T-helper 2 cell treated with Interferon-gamma antibody and Interleukin-4, amounts not matched to agents 5 μg/mL and 100 μg/mL, for 36 hours (primary cell): ENCODE measurements at regions not wholly inside any gene's neighbourhood (a gene's known extent, or its start where the extent isn't known, plus 50 kb on each side); places are given as distances from the start of the nearest gene placed in this dataset.

Source experiments
- DNase-seq: peaks from one replicate; pipeline ENCODE4 v3.0.0; 2021; ENCODE audit warnings: low spot score
- H3K27ac Mint-ChIP-seq: one replicate; pipeline ENCODE4 v1.8.0; 2021; ENCODE audit warnings: mild to moderate bottlenecking, mixed read lengths
- H3K27me3 Mint-ChIP-seq: one replicate; pipeline ENCODE4 v1.8.0; 2021; ENCODE audit warnings: low read depth, mixed read lengths
- H3K36me3 Mint-ChIP-seq: one replicate; pipeline ENCODE4 v1.8.0; 2021; ENCODE audit warnings: low read depth, mixed read lengths
- H3K4me1 Mint-ChIP-seq: one replicate; pipeline ENCODE4 v1.8.0; 2021; ENCODE audit warnings: low read depth, mixed read lengths
- H3K4me3 Mint-ChIP-seq: one replicate; pipeline ENCODE4 v1.8.0; 2022; ENCODE audit warnings: mild to moderate bottlenecking, moderate library complexity, mixed read lengths
- H3K9me3 Mint-ChIP-seq: one replicate; pipeline ENCODE4 v1.8.0; 2021; ENCODE audit warnings: mixed read lengths

DNA sequence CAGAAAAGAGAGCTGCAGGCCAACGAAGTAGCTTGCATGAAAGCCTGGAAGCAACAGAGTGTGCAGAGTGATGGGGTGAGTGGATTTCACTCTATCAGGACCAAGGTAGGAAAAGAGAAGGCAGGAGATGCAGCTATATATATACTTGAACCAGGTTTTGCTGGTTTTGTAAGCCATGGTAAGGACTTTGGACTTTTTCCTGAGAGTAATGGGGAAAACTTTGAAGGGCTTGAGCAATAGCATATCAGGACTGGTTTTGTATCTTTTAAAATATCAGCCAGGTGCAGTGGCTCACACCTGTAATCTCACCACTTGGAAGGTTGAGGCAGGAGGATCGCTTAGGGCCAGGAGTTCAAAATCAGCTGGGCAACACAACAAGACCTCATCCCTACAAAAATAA, 120.6 kb upstream of the NRP1 start:
- Mint-ChIP-seq H3K9me3 (no peaks in the 10 kb centered on the region), H3K27me3 (peaks cover 3% of the 10 kb centered on the region), H3K4me3 (no peak overlapping the region), H3K27ac (no peak overlapping the region), H3K4me1 (no peaks in the 10 kb centered on the region), H3K36me3 (no peaks in the 10 kb centered on the region)
- no peak for DNase-seq

DNA sequence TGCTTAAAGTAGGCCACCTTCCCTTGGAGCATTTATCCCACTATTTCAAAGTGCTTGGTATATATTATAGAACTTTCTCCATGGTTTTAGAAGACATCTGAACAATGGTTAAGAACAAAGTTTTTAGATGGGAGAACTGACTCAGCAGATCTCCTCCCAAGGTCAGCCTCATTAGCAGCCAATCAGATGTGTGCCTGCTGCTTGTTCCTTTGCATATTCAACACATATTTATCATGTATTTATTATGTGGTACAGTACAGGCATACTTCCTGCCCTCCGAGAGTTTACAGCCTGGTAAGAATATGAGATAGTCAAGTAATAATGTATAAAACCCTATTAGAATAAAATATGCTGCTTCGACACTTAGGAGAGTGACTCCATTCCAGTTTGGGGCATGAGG, 120.1 kb upstream of the NRP1 start:
- no peaks in the 10 kb centered on the region for H3K36me3 Mint-ChIP-seq
- no peak overlapping the region for H3K4me3 Mint-ChIP-seq
- no peaks in the 10 kb centered on the region for H3K4me1 Mint-ChIP-seq
- no peak overlapping the region for H3K27ac Mint-ChIP-seq
- no peak for DNase-seq
- no peaks in the 10 kb centered on the region for H3K9me3 Mint-ChIP-seq
- H3K27me3 Mint-ChIP-seq = peaks cover 3% of the 10 kb centered on the region

DNA sequence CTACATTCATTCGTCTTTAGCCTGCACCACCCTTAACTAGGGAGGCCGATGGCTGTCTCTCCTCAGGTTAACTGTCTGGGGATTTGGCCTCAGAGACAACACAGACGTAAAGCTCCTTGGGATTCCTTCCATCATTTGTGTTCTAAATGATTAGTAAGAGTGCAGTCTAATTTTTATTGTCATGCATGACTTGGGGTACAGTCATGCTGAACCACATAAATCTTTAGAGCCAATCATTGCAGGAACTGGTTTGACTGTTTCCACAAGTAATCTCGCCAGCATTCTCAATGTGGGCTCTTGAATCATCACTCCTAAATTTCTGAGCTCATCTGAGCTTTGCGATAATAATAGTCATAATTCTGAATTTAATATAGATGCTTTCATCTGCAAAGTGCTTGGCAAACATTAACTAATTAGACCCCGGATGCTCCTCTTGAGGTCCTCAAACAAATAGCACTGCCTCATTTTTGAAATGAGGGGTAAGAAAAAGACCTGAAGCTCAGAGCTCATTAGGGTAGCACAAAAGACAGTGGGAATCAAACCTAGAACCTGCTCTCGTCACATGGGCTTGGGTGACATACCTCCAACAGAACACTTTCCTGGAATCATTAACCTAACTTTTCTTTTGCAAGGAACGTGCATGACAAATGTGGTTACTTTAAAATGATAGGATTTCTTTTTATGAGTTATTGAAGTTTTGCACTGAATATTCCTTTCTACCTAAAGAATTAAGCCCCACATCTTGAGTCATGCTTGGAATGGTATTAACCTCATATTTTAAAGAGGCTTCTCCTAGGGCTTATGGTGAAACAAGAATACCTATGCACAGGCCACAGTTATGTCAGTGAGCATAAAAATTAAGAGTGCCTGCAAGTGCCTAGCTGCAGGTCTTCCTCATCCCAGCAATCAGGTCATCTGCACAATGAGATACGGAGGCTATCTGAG, 118.9 kb upstream of the NRP1 start:
- H3K4me1 Mint-ChIP-seq = no peaks in the 10 kb centered on the region
- H3K4me3 Mint-ChIP-seq = no peak overlapping the region
- no peaks in the 10 kb centered on the region for H3K9me3 Mint-ChIP-seq
- peaks cover 12% of the 10 kb centered on the region for H3K27me3 Mint-ChIP-seq
- DNase-seq = no peak
- H3K27ac Mint-ChIP-seq = no peak overlapping the region
- no peaks in the 10 kb centered on the region for H3K36me3 Mint-ChIP-seq

DNA sequence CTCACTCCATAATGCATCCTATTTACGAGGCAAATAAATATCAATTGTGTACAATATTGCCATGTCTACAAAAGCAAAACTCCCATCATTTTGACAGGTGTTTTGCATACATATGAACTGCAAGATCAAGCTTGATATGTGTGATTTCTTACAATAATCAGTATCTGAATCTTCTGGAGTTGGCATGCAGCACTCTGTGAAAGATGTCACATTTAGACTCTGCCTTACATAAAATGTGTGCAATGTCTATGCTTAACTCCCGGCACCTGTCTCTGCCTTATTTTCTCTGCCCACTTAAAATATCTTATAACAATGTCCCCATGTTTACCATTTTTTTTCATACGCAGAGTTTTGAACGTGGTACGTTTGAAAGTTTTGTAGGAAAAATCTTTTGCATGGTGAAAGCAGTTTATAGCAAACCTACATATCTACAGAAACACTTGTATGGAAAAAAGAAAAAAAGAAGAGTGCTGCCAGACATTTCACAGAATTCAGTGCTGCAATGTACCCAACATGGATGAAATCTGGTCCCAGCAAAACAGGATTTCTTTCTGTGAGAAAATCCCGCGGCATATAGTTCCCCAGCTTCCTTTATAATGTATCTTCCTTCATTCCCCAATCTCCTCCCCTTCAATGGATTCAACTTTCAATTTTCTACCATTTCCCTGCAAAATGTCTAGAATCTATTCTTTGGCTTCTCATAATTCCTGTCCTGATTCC, 114.1 kb upstream of the NRP1 start:
- Mint-ChIP-seq H3K4me1 (no peaks in the 10 kb centered on the region), H3K9me3 (no peaks in the 10 kb centered on the region), H3K27me3 (peaks cover 12% of the 10 kb centered on the region), H3K4me3 (no peak overlapping the region), H3K36me3 (no peaks in the 10 kb centered on the region), H3K27ac (no peak overlapping the region)
- DNase-seq = no peak

DNA sequence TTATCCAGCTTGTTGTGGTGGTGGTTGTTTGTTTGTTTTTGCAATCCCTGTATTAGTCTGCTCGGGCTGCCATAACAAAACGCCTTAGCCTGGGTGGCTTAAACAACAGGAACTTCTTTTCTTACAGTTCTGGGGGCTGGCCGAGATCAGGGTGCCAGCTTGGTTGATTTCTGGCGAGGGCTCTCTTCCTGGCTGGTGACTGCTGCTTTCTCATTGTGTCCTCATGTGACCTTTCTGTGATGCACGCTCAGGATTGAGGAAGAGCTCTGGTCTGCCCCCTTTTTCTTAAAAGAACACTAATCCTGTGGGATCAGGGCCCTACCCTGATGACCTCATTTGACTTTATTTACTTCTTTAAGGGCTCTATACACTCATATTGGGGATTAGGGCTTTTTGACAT, 107.1 kb upstream of the NRP1 start:
- Mint-ChIP-seq H3K4me3 (no peak overlapping the region), H3K36me3 (no peaks in the 10 kb centered on the region), H3K27ac (no peak overlapping the region), H3K4me1 (no peaks in the 10 kb centered on the region), H3K9me3 (no peaks in the 10 kb centered on the region), H3K27me3 (peaks cover 17% of the 10 kb centered on the region)
- DNase-seq = no peak

DNA sequence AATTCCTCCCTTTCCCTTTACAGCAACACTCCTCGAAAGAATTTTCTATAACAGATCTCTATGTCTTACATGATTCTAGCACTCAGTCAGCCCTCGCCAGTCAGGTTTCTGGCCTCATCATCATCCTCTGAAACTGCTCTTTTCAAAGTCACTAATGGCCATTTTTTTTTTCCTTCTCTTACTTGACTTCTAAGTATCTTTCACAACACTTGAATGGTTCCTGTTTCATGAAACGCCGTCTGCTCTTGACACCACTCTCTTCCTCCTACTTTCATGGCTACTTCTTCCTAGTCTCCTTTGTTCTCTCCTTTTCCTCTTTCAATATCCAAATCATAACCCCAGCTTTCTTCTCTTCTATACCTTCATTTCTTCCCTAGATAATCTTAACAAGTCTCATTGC, 100.5 kb upstream of the NRP1 start:
- no peaks in the 10 kb centered on the region for H3K36me3 Mint-ChIP-seq
- no peak for DNase-seq
- no peaks in the 10 kb centered on the region for H3K9me3 Mint-ChIP-seq
- H3K27ac Mint-ChIP-seq = no peak overlapping the region
- peaks cover 12% of the 10 kb centered on the region for H3K27me3 Mint-ChIP-seq
- H3K4me3 Mint-ChIP-seq = no peak overlapping the region
- no peaks in the 10 kb centered on the region for H3K4me1 Mint-ChIP-seq

DNA sequence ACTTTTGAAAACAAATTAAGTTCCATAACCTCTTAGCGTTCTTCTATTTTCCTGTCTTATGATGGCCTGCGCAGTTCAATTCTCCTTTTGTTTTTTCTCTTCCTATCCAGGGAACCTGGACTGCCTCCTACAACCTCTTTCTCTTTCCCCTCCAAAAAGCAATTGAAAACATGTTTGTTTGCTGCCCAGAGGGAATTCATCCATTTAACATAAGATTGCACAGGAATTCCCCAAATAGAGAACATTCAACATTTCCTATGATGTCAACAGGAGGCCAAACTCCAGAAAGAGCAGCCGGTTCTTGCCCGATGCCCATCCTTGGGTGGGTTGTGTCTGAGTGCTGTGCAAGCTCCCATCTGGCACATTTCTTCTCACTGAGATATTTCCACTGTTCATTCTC, 94.2 kb upstream of the NRP1 start:
- Mint-ChIP-seq H3K4me3 (no peak overlapping the region), H3K9me3 (no peaks in the 10 kb centered on the region), H3K27ac (no peak overlapping the region), H3K4me1 (no peaks in the 10 kb centered on the region), H3K27me3 (peaks cover 9% of the 10 kb centered on the region), H3K36me3 (no peaks in the 10 kb centered on the region)
- no peak for DNase-seq

DNA sequence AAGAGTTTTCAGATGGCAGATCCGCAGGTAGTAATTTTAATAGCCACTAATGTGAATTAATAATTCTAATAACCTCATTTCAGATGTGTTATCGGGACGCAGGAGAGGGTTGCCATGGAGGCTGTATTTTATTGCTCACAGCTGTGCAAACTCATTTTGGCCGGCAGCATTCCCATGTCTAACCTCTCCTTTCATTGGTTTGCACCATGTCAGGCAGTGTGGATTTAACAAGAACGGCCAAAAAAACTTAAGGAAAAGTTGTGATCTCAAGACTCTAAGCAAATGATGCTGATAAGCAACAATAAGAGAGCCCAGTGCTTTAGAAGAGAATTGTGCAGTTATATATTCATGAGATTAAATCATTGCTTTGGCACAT, 88.7 kb upstream of the NRP1 start:
- Mint-ChIP-seq H3K36me3 (no peaks in the 10 kb centered on the region), H3K27ac (no peak overlapping the region), H3K4me1 (no peaks in the 10 kb centered on the region), H3K27me3 (peaks cover 26% of the 10 kb centered on the region), H3K9me3 (no peaks in the 10 kb centered on the region), H3K4me3 (no peak overlapping the region)
- DNase-seq = no peak

DNA sequence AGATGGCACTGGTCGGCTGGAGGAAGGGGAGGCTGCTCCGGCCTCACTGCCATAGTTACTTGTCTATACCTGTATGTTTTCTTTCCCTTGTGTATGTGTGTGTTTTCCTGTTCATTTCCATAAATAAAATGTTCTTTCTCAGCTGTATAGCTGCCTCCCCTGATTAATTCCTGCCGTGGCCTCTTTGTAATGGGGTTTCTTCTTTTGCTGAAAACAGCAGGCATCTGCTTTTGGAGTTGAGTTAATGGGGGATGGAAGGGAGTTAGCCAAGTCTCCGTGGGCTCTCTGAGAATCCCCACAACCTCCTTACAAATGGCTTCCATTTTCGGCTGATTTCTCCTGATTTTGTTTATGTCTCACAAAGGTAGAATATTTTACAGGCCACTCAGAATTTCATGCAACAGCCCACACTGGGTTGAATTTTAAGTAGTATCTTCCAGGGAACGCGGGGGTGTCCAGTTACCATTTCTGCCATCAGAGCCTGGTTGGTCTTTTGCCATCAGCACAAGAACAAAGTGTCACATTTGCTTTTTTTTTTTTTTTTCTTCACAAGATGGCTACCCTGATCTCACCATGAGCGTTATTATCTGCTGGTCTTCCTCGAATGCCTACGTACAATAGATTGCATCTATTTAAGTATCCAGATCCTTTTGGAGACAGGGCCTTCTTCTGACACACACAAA, 88.1 kb upstream of the NRP1 start:
- no peak for DNase-seq
- Mint-ChIP-seq H3K9me3 (no peaks in the 10 kb centered on the region), H3K27ac (no peak overlapping the region), H3K36me3 (no peaks in the 10 kb centered on the region), H3K4me3 (no peak overlapping the region), H3K27me3 (peaks cover 23% of the 10 kb centered on the region), H3K4me1 (no peaks in the 10 kb centered on the region)

DNA sequence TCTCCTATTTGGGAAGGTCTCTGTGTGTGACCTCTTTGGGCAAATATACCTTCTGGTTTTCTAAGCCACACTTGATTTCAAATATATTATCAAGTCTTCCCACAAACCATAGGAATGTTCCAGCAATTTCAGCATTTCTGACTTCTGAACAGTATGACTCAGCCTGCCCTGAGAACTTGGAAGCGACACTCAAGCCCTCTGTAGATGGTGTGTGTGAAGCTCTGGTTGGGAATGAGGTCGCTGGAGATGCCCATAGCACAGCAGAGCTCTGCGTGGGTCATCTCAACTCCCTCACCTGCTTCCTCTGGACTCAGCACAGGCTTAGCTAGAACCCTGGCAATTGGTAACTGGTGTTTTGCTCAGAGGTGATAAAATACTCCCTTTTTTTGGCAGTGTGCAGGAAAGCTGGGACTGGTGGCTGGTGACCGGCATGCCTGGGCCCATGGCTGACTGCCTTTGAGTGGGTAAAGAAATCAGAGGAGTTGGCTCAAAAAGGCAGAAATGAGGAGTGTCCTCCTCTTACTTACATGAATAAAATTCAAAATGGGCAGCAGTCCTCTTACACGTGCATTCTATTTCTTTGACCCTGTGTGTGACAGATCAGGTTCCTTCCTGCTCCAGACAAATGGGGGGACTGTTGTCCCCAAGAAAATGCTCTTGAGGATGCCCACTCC, 87.5 kb upstream of the NRP1 start:
- Mint-ChIP-seq H3K4me1 (no peaks in the 10 kb centered on the region), H3K27ac (no peak overlapping the region), H3K36me3 (no peaks in the 10 kb centered on the region), H3K9me3 (no peaks in the 10 kb centered on the region), H3K4me3 (no peak overlapping the region), H3K27me3 (peaks cover 22% of the 10 kb centered on the region)
- DNase-seq = no peak

DNA sequence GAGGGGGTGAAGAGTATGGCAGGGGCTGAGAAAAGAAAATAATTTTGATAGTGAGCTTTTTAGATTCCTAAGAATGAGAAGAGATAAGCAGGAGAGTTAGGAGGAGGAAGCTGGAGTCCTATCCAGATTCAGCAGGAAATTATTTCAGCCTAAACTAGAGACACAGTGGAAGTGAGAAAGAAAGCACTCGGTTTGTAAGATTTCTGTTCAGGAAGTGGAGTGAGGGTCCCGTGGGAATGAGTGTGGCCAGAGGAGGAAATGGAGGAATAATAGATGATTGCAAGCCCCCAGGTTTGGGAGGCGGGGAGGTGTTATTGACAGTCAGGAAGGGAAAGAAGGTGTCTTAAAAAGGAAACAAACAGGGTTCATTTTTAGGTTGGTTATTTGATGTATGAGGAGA, 84.8 kb upstream of the NRP1 start:
- Mint-ChIP-seq H3K9me3 (no peaks in the 10 kb centered on the region), H3K27ac (no peak overlapping the region), H3K4me1 (no peaks in the 10 kb centered on the region), H3K36me3 (no peaks in the 10 kb centered on the region), H3K4me3 (no peak overlapping the region), H3K27me3 (peaks cover 29% of the 10 kb centered on the region)
- DNase-seq = no peak

DNA sequence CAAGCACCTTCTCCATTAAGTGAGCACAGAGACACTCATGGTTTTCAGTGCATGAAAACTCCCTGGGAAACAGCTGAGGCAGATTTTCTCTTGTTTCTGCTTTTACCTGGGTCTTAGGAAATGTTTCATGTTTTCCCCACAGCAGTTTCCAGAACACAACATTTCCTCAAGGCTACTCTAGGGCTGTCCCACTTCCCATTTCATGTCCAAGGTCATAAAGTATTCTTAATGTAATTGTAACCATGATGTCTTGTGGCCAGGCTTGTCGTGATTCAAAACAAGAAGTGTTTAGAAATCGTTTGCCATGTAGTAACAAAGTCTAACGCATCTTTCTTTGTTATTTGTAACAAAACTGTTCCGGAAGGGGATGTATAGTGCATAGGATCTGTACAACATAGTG, 83.8 kb upstream of the NRP1 start:
- DNase-seq = no peak
- Mint-ChIP-seq H3K4me3 (no peak overlapping the region), H3K27ac (no peak overlapping the region), H3K4me1 (no peaks in the 10 kb centered on the region), H3K36me3 (no peaks in the 10 kb centered on the region), H3K9me3 (no peaks in the 10 kb centered on the region), H3K27me3 (peaks cover 34% of the 10 kb centered on the region)

DNA sequence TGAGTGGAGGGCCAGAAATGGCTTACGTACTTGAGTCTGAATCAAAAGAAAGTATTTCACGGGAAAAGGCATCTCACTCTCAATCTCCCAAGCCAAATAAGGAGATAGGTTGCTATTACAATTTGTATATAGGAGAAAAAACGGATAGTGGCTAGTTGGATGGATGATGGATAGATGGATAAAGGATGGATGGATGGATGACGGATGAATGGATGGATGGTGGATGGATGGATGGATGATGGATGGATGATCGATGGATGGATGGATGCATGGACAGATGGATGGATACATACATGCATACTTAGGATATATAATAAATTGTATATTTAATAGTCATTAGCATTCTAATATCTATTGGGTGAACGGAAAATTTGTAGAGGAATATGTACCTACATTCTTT, 82.2 kb upstream of the NRP1 start:
- no peaks in the 10 kb centered on the region for H3K4me1 Mint-ChIP-seq
- no peak overlapping the region for H3K27ac Mint-ChIP-seq
- no peaks in the 10 kb centered on the region for H3K9me3 Mint-ChIP-seq
- no peaks in the 10 kb centered on the region for H3K36me3 Mint-ChIP-seq
- no peak for DNase-seq
- peaks cover 39% of the 10 kb centered on the region for H3K27me3 Mint-ChIP-seq
- H3K4me3 Mint-ChIP-seq = no peak overlapping the region

DNA sequence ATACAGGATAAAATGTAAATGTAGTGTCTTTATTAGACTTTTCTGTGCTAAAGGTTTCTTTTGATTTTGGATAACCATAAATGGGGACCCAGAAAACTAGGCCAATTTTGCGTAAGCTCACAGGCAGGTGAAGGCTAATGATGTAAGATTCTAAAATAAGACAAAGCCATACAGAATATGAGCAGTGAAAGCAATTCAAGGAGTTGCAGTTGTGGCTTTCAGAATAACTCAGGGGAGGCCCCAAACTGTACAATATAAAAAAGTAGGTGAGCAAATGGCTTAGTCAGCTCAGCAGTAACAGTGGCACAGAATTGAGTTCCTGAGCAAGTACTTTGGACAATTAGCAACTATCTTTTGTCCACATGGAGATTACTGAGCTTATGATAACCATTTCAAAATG, 81.7 kb upstream of the NRP1 start:
- DNase-seq = no peak
- Mint-ChIP-seq H3K36me3 (no peaks in the 10 kb centered on the region), H3K9me3 (no peaks in the 10 kb centered on the region), H3K27me3 (peaks cover 41% of the 10 kb centered on the region), H3K4me1 (no peaks in the 10 kb centered on the region), H3K4me3 (no peak overlapping the region), H3K27ac (no peak overlapping the region)
